ENCODE measurements at regions not wholly inside any gene's neighbourhood (a gene's known extent, or its start where the extent isn't known, plus 50 kb on each side); places are given as distances from the start of the nearest gene placed in this dataset.
"Not testable (repeated sequence)": the region's sequence is repeated elsewhere in the genome, so short reads cannot be mapped to it uniquely, and the experiment has no call there.

- H3K27ac ChIP-seq: no peak overlapping the region; the same call in 1 of the 2 replicates
These were observed 89.5 kb upstream of the UMPS start for GRCh38 chr3:124640635-124641306.

GRCh38 chr3:124643453-124643852, 86.8 kb upstream of the UMPS start:
- H3K27ac ChIP-seq: no peak overlapping the region
- TF ChIP-seq CTCF (conservative IDR thresholded peaks at IDR 0.05): no peak

More at GRCh38 chr3:124640635-124641306, 89.5 kb upstream of the UMPS start:
- TF ChIP-seq CTCF (conservative IDR thresholded peaks at IDR 0.05): no peak

- H3K27ac ChIP-seq: not testable (repeated sequence)
These were observed 84.1 kb upstream of the UMPS start for GRCh38 chr3:124646186-124646585.

- TF ChIP-seq CTCF (conservative IDR thresholded peaks at IDR 0.05): no peak
- H3K27ac ChIP-seq: no peak overlapping the region
These were observed 81.7 kb upstream of the UMPS start for GRCh38 chr3:124648551-124648950.

GRCh38 chr3:124650798-124651197, 79.5 kb upstream of the UMPS start:
- H3K27ac ChIP-seq: no peak overlapping the region
- no peak for TF ChIP-seq CTCF (conservative IDR thresholded peaks at IDR 0.05)

- H3K27ac ChIP-seq: not testable (repeated sequence)
These were observed 78.8 kb upstream of the UMPS start for GRCh38 chr3:124651416-124651815.

- H3K27ac ChIP-seq: no peak overlapping the region
- TF ChIP-seq CTCF (conservative IDR thresholded peaks at IDR 0.05): no peak
These were observed 78.2 kb upstream of the UMPS start for GRCh38 chr3:124652009-124652408.

GRCh38 chr3:124653071-124653796, 77.0 kb upstream of the UMPS start:
- H3K27ac ChIP-seq: no peak overlapping the region
- TF ChIP-seq CTCF (conservative IDR thresholded peaks at IDR 0.05): no peak
